K562 (cell line): ENCODE measurements at regions not wholly inside any gene's neighbourhood (a gene's known extent, or its start where the extent isn't known, plus 50 kb on each side); places are given as distances from the start of the nearest gene placed in this dataset.

Experiments
- ATAC-seq: fragments of 200-7000 bp; cut with Tn5 transposase; 3 replicates; pipeline ENCODE4 v1.9.1; 2020; ENCODE audit warnings: moderate library complexity
- BruUV-seq: library from RNA; stranded (reverse); fragments of 400-500 nt; replicated peaks from 2 replicates; lab custom pipeline; 2021; lab: Mats Ljungman, UMichigan
- CTCF ChIA-PET: fragments of 300-600 bp; formaldehyde crosslinking; extraction: SDS; loops from one replicate; lab custom pipeline; 2021; ENCODE audit warnings: low intra/inter-chr PET ratio; lab: Yijun Ruan, JAX
- POLR2A ChIA-PET: fragments of 300-600, 350-650 bp; sonication (Branson Sonifier 250); formaldehyde crosslinking; extraction: SDS; loops from one replicate; lab custom pipeline; 2021; ENCODE audit warnings: antibody characterized with exemption, inconsistent platforms; lab: Yijun Ruan, JAX
- DNase-seq, 4 experiments: peaks; one replicate each; pipeline versions ENCODE4 v3.0.0 to v3.0.0-alpha.2; 2011 to 2018; ENCODE audit warnings: low spot score in 3 of 4, mixed read lengths in 3 of 4; ENCODE audit errors: extremely low read depth in 1 of 4
- FAIRE-seq: peaks from 2 replicates; lab custom pipeline; 2011; peaks lifted over from hg19 to GRCh38; lab: Jason Lieb, UNC
- H2AFZ ChIP-seq: 2 replicates; pipeline ENCODE4 v1.6.0; 2011; ENCODE audit warnings: low read depth, low read length, control low read depth, inconsistent platforms
- H3K27ac ChIP-seq: fragments of 200-600 bp; 3 replicates; pipeline ENCODE4 v1.8.0; 2011; ENCODE audit warnings: low read depth, mild to moderate bottlenecking, control low read depth, inconsistent platforms, low read length, moderate library complexity, mixed read lengths; ENCODE audit errors: extremely low read depth
- H3K27me3 ChIP-seq, 2 experiments: fragments of 300-600 bp in 1 of 2; 2 replicates in 1 of 2; 3 replicates in 1 of 2; pipeline versions ENCODE4 v1.6.0 to v1.8.0; 2011; ENCODE audit warnings: inconsistent platforms in 2 of 2, low read length in 2 of 2, mild to moderate bottlenecking in 1 of 2, mixed read lengths in 1 of 2, moderate library complexity in 1 of 2; ENCODE audit not compliant: control insufficient read depth in 2 of 2, insufficient read depth in 2 of 2
- H3K36me3 ChIP-seq: fragments of 300-600 bp; 3 replicates; pipeline ENCODE4 v1.8.0; 2011; ENCODE audit warnings: mild to moderate bottlenecking, low read length, inconsistent platforms; ENCODE audit not compliant: control insufficient read depth, insufficient read depth
- H3K4me1 ChIP-seq, 2 experiments: fragments of 200-600 bp in 1 of 2; replicated peaks in 1 of 2; 2 replicates in 1 of 2; 3 replicates in 1 of 2; pipeline versions ENCODE4 v1.5.1 to v1.8.0; 2011; ENCODE audit warnings: inconsistent platforms in 2 of 2, low read length in 2 of 2, mild to moderate bottlenecking in 1 of 2, mixed read lengths in 1 of 2, moderate library complexity in 1 of 2; ENCODE audit not compliant: control insufficient read depth in 2 of 2, insufficient read depth in 2 of 2
- H3K4me2 ChIP-seq: 2 replicates; pipeline ENCODE4 v1.6.1; 2011; ENCODE audit warnings: low read length, control low read depth, inconsistent platforms, mixed read lengths; ENCODE audit not compliant: insufficient read depth
- H3K4me3 ChIP-seq: fragments of 200-600 bp; sonication (generic), shearing (Covaris generic); 2 replicates; pipeline ENCODE4 v1.5.1; 2016; ENCODE audit warnings: control low read depth, inconsistent platforms
- H3K79me2 ChIP-seq: fragments of 200-600 bp; 3 replicates; pipeline ENCODE4 v1.8.0; 2011; ENCODE audit warnings: low read length, inconsistent platforms; ENCODE audit not compliant: control insufficient read depth, insufficient read depth
- H3K9ac ChIP-seq, 2 experiments: 2 replicates each; pipeline versions ENCODE4 v1.6.0 to v1.6.1; 2011; ENCODE audit warnings: low read depth in 2 of 2, low read length in 2 of 2, control low read depth in 1 of 2, inconsistent platforms in 1 of 2, mild to moderate bottlenecking in 1 of 2, mixed read lengths in 1 of 2; ENCODE audit not compliant: insufficient read depth in 1 of 2
- H3K9me1 ChIP-seq: one replicate; pipeline ENCODE4 v1.6.0; 2011; ENCODE audit warnings: inconsistent platforms, mild to moderate bottlenecking, low read length, moderate library complexity; ENCODE audit not compliant: control insufficient read depth, insufficient read depth
- H3K9me3 ChIP-seq: replicated peaks from 2 replicates; pipeline ENCODE4 v1.5.1; 2011; ENCODE audit warnings: low read depth, low read length, inconsistent platforms; ENCODE audit not compliant: control insufficient read depth, insufficient read depth
- H4K20me1 ChIP-seq: replicated peaks from 2 replicates; pipeline ENCODE4 v1.6.1; 2011; ENCODE audit warnings: low read length, inconsistent platforms, mixed read lengths; ENCODE audit not compliant: control insufficient read depth, insufficient read depth
- ELF1 ChIP-seq: fragments of 200-800 bp; sonication (Bioruptor generic); IDR thresholded peaks from 2 replicates; pipeline ENCODE4 v1.6.1; 2016; ENCODE audit warnings: missing genetic modification characterization, missing compliant biosample characterization
- RBM39 ChIP-seq: fragments of 200-400 bp; formaldehyde crosslinking; optimal IDR thresholded peaks from 2 replicates; pipeline ENCODE3; 2018; ENCODE audit warnings: low read depth, low read length
- in situ Hi-C: fragments of 300-500 bp; cut with MboI; formaldehyde crosslinking; loops from 4 replicates; pipeline ENCODE4 v1.15.0; 2018; ENCODE audit warnings: inconsistent platforms, mixed read lengths
- intact Hi-C: fragments of 100-400 bp; cut with micrococcal nuclease; formaldehyde crosslinking; loops from 2 replicates; pipeline ENCODE4 v1.14.2; 2022
- TF ChIP-seq, protein P1 (sequence below): sonication (generic); formaldehyde crosslinking; IDR thresholded peaks from 2 replicates; pipeline ENCODE4 v1.8.1; 2023; ENCODE audit warnings: mild to moderate bottlenecking, missing genetic modification reagents
- TF ChIP-seq, protein P2 (sequence below): fragments of 250-450 bp; sonication (Bioruptor Pico); IDR thresholded peaks from 2 replicates; pipeline ENCODE4 v1.4.0; 2020; ENCODE audit warnings: mild to moderate bottlenecking, moderate library complexity
- TF ChIP-seq, protein P3 (sequence below): fragments of 200-600 bp; sonication (generic); IDR thresholded peaks from one replicate; pipeline ENCODE4 v1.6.1; 2012; ENCODE audit warnings: mild to moderate bottlenecking, low read depth, low read length, inconsistent platforms
- TF ChIP-seq, protein P4 (sequence below), 2 experiments: fragments of 450-650 bp in 1 of 2; sonication (generic) in 1 of 2; formaldehyde crosslinking in 1 of 2; IDR thresholded peaks in 1 of 2; conservative IDR thresholded peaks in 1 of 2; 2 replicates each; pipeline versions ENCODE4 v1.6.1 to v1.8.1; 2016 to 2023; ENCODE audit warnings: mild to moderate bottlenecking in 2 of 2, moderate library complexity in 2 of 2, inconsistent platforms in 1 of 2, missing genetic modification reagents in 1 of 2

DNA sequence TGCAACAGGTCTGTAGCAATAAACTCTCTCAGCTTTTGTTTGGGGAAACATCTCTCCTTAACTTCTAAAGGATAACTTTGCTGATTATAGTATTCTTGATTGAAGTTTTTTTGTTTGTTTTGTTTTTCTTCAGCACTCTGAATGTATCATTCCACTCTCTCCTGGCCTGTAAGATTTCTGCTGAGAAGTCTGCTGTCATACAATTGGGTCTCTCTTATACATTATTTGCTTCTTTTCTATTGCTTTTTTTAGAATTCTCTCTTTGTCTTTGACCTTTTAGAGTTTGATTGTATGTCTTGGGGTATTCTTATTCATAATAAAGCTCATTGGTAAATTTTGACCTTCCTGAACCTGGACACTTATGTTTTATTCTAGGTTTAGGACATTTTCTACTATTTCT lies 386.3 kb downstream of the MRPL39 start:
- Histone ChIP-seq H3K9me3 (no peaks in the 10 kb centered on the region), H3K4me1 (no peaks in the 10 kb centered on the region), H3K27ac (no peak overlapping the region), H3K4me2 (no peak overlapping the region), H3K9ac (no peak overlapping the region), H4K20me1 (no peaks in the 10 kb centered on the region), H3K36me3 (no peaks in the 10 kb centered on the region), H3K79me2 (no peaks in the 10 kb centered on the region), H3K9me1 (no peaks in the 10 kb centered on the region), H3K4me3 (no peak overlapping the region), H2AFZ (no peak overlapping the region), H3K27me3 (no peaks in the 10 kb centered on the region)
- FAIRE-seq (no peak), ATAC-seq (no peak), DNase-seq (no peak)
- ChIA-PET CTCF (no interaction called here), POLR2A (no interaction called here)
- no TSS peak for BruUV-seq
- in situ Hi-C loops, result no loop called here
- intact Hi-C loops, result no loop called here
- TF ChIP-seq, protein P1, sequence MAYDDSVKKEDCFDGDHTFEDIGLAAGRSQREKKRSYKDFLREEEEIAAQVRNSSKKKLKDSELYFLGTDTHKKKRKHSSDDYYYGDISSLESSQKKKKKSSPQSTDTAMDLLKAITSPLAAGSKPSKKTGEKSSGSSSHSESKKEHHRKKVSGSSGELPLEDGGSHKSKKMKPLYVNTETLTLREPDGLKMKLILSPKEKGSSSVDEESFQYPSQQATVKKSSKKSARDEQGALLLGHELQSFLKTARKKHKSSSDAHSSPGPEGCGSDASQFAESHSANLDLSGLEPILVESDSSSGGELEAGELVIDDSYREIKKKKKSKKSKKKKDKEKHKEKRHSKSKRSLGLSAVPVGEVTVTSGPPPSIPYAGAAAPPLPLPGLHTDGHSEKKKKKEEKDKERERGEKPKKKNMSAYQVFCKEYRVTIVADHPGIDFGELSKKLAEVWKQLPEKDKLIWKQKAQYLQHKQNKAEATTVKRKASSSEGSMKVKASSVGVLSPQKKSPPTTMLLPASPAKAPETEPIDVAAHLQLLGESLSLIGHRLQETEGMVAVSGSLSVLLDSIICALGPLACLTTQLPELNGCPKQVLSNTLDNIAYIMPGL (CRISPR knock-in tag), result no peak
- TF ChIP-seq, protein P2, sequence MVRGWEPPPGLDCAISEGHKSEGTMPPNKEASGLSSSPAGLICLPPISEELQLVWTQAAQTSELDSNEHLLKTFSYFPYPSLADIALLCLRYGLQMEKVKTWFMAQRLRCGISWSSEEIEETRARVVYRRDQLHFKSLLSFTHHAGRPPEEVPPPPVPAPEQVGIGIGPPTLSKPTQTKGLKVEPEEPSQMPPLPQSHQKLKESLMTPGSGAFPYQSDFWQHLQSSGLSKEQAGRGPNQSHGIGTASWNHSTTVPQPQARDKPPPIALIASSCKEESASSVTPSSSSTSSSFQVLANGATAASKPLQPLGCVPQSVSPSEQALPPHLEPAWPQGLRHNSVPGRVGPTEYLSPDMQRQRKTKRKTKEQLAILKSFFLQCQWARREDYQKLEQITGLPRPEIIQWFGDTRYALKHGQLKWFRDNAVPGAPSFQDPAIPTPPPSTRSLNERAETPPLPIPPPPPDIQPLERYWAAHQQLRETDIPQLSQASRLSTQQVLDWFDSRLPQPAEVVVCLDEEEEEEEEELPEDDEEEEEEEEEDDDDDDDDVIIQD (CRISPR knock-in tag), result no peak
- TF ChIP-seq, protein P3, sequence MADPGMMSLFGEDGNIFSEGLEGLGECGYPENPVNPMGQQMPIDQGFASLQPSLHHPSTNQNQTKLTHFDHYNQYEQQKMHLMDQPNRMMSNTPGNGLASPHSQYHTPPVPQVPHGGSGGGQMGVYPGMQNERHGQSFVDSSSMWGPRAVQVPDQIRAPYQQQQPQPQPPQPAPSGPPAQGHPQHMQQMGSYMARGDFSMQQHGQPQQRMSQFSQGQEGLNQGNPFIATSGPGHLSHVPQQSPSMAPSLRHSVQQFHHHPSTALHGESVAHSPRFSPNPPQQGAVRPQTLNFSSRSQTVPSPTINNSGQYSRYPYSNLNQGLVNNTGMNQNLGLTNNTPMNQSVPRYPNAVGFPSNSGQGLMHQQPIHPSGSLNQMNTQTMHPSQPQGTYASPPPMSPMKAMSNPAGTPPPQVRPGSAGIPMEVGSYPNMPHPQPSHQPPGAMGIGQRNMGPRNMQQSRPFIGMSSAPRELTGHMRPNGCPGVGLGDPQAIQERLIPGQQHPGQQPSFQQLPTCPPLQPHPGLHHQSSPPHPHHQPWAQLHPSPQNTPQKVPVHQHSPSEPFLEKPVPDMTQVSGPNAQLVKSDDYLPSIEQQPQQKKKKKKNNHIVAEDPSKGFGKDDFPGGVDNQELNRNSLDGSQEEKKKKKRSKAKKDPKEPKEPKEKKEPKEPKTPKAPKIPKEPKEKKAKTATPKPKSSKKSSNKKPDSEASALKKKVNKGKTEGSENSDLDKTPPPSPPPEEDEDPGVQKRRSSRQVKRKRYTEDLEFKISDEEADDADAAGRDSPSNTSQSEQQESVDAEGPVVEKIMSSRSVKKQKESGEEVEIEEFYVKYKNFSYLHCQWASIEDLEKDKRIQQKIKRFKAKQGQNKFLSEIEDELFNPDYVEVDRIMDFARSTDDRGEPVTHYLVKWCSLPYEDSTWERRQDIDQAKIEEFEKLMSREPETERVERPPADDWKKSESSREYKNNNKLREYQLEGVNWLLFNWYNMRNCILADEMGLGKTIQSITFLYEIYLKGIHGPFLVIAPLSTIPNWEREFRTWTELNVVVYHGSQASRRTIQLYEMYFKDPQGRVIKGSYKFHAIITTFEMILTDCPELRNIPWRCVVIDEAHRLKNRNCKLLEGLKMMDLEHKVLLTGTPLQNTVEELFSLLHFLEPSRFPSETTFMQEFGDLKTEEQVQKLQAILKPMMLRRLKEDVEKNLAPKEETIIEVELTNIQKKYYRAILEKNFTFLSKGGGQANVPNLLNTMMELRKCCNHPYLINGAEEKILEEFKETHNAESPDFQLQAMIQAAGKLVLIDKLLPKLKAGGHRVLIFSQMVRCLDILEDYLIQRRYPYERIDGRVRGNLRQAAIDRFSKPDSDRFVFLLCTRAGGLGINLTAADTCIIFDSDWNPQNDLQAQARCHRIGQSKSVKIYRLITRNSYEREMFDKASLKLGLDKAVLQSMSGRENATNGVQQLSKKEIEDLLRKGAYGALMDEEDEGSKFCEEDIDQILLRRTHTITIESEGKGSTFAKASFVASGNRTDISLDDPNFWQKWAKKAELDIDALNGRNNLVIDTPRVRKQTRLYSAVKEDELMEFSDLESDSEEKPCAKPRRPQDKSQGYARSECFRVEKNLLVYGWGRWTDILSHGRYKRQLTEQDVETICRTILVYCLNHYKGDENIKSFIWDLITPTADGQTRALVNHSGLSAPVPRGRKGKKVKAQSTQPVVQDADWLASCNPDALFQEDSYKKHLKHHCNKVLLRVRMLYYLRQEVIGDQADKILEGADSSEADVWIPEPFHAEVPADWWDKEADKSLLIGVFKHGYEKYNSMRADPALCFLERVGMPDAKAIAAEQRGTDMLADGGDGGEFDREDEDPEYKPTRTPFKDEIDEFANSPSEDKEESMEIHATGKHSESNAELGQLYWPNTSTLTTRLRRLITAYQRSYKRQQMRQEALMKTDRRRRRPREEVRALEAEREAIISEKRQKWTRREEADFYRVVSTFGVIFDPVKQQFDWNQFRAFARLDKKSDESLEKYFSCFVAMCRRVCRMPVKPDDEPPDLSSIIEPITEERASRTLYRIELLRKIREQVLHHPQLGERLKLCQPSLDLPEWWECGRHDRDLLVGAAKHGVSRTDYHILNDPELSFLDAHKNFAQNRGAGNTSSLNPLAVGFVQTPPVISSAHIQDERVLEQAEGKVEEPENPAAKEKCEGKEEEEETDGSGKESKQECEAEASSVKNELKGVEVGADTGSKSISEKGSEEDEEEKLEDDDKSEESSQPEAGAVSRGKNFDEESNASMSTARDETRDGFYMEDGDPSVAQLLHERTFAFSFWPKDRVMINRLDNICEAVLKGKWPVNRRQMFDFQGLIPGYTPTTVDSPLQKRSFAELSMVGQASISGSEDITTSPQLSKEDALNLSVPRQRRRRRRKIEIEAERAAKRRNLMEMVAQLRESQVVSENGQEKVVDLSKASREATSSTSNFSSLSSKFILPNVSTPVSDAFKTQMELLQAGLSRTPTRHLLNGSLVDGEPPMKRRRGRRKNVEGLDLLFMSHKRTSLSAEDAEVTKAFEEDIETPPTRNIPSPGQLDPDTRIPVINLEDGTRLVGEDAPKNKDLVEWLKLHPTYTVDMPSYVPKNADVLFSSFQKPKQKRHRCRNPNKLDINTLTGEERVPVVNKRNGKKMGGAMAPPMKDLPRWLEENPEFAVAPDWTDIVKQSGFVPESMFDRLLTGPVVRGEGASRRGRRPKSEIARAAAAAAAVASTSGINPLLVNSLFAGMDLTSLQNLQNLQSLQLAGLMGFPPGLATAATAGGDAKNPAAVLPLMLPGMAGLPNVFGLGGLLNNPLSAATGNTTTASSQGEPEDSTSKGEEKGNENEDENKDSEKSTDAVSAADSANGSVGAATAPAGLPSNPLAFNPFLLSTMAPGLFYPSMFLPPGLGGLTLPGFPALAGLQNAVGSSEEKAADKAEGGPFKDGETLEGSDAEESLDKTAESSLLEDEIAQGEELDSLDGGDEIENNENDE, result no peak
- TF ChIP-seq, protein P4, sequence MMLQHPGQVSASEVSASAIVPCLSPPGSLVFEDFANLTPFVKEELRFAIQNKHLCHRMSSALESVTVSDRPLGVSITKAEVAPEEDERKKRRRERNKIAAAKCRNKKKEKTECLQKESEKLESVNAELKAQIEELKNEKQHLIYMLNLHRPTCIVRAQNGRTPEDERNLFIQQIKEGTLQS (IDR thresholded peaks at IDR 0.05), result no peak
- TF ChIP-seq, protein P4 (CRISPR knock-in tag; conservative IDR thresholded peaks at IDR 0.05), result no peak
- no peak for TF ChIP-seq ELF1 (tag)
- TF ChIP-seq RBM39, result no peak
